IgD-negative memory B cell (primary cell): ENCODE measurements at regions not wholly inside any gene's neighbourhood (a gene's known extent, or its start where the extent isn't known, plus 50 kb on each side); places are given as distances from the start of the nearest gene placed in this dataset.

Source experiments
- H3K27ac Mint-ChIP-seq, 3 donors: one replicate each; pipeline ENCODE4 v1.8.0; 2020 to 2022; ENCODE audit warnings: mild to moderate bottlenecking in 3 of 3, mixed read lengths in 3 of 3, moderate library complexity in 1 of 3
- H3K27me3 Mint-ChIP-seq: one replicate; pipeline ENCODE4 v1.8.0; 2021; ENCODE audit warnings: mixed read lengths
- H3K36me3 Mint-ChIP-seq: one replicate; pipeline ENCODE4 v1.8.0; 2020; ENCODE audit warnings: mild to moderate bottlenecking, mixed read lengths
- H3K4me1 Mint-ChIP-seq, 3 donors: one replicate each; pipeline ENCODE4 v1.8.0; 2020 to 2022; ENCODE audit warnings: mixed read lengths in 3 of 3, mild to moderate bottlenecking in 1 of 3
- H3K4me3 Mint-ChIP-seq, 4 donors: one replicate each; pipeline ENCODE4 v1.8.0; 2020 to 2022; ENCODE audit warnings: mild to moderate bottlenecking in 4 of 4, mixed read lengths in 4 of 4, moderate library complexity in 3 of 4
- H3K9me3 Mint-ChIP-seq, 3 donors: one replicate each; pipeline ENCODE4 v1.8.0; 2020 to 2021; ENCODE audit warnings: mixed read lengths in 3 of 3, mild to moderate bottlenecking in 1 of 3

DNA sequence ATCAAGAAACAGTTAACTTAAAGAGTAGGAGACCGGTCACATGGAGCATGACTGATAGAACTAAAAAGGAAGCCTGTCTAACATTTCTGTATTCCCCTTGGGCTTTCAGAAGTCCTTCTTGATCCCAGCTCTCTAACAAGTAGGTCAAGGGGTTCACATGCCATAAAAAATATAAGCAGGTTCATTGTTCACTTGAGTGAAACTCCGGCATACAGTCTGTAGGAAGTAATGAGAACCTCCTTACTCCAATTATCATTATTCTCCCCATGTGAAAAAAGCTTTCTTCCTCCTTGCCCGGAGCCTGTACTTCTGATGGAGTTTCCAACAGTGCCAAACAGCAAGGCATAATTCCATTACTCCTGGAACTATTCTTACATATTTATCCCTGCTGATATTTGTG is 242.8 kb upstream of the CNTN4 start:
- no peaks in the 10 kb centered on the region for H3K4me1 Mint-ChIP-seq
- no peak overlapping the region for H3K4me3 Mint-ChIP-seq
- no peaks in the 10 kb centered on the region for H3K27me3 Mint-ChIP-seq
- no peak overlapping the region for H3K27ac Mint-ChIP-seq
- no peaks in the 10 kb centered on the region for H3K36me3 Mint-ChIP-seq
- peaks cover 0 to 3% (median 0%) of the 10 kb centered on the region in 3 donors for H3K9me3 Mint-ChIP-seq

DNA sequence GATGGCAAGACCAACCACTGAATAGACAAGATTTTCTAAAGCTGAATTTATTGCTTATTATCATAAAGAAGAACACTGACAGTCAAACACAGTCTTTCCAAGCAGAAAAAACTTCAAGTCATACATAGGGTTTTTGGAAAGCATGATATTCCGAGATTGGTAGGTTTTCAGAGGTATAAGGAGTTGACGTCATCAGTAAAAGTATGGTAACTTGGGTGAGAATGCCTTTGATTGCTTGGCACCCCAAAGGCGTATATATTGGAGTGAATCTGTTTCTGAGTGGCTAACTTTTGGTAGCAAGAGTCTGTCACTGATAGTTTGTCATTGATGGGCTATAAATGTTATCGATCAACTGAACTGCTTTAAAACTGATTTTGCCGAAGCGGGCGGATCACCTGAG is 227.9 kb upstream of the CNTN4 start:
- no peaks in the 10 kb centered on the region for H3K4me1 Mint-ChIP-seq
- H3K9me3 Mint-ChIP-seq = peaks cover 3 to 6% (median 5%) of the 10 kb centered on the region in 3 donors
- no peaks in the 10 kb centered on the region for H3K27me3 Mint-ChIP-seq
- H3K4me3 Mint-ChIP-seq = no peak overlapping the region
- H3K36me3 Mint-ChIP-seq = no peaks in the 10 kb centered on the region
- no peak overlapping the region for H3K27ac Mint-ChIP-seq

DNA sequence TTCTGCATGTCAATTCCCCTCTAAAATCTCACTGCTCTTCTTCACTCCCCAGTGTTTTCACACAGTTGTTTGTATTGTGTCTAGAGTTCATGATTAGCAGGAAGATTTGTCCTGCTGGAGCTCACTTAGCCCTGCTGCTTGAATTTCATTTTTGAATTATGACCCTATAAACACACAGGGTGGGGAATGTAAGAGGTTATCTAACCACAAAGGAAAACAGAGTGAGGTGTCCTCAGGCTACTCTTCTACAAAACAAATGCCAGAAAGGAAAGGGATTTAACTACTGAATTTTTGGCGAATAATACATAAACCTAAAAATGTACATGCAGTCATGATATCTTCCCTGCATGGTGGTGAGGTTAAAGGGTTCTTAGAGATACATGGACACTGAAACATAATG is 215.1 kb upstream of the CNTN4 start:
- Mint-ChIP-seq H3K27me3 (no peaks in the 10 kb centered on the region), H3K36me3 (no peaks in the 10 kb centered on the region), H3K4me1 (peaks cover 0 to 2% (median 0%) of the 10 kb centered on the region in 3 donors), H3K4me3 (no peak overlapping the region), H3K9me3 (peaks cover 2 to 5% (median 4%) of the 10 kb centered on the region in 3 donors), H3K27ac (no peak overlapping the region)

DNA sequence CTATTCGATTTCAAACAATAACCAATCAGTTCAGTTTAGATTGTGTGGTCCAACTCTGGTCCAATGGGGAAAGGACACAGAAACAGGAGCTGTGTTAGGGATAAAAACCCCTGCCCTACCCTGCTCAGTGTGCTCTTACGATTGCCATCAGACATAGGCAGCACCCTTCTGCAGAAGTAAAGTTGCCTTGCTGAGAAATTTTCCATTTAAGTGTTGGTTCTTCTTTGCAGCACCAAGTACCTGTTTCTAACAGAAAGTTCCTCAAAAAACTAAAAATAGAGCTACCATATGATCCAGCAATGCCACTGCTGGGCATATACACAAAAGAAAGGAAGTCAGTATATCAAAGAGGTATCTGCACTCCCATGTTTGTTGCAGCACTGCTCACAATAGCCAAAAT is 206.2 kb upstream of the CNTN4 start:
- Mint-ChIP-seq H3K27ac (no peak overlapping the region), H3K36me3 (peaks cover 3% of the 10 kb centered on the region), H3K4me3 (no peak overlapping the region), H3K9me3 (peaks cover 0 to 6% (median under 1%) of the 10 kb centered on the region in 3 donors), H3K4me1 (no peaks in the 10 kb centered on the region), H3K27me3 (no peaks in the 10 kb centered on the region)

DNA sequence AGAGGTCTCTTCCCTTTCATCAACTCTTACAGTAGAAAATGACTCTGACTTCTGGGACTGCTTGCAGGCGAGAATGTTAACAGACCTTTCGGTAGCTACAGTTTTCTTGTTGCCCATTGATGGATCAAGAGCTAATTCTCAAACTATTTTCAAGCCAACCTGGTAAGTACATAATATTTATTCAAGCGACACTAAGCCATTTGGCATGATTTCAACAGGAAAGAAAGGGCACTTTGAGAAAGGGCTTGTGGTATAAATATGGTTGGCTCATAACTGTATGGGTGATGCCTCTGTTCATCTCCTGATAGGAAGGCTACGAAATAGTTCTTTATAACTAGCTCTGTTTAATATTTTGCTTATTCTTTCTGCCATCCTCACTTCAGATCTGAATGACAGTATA is 196.2 kb upstream of the CNTN4 start:
- Mint-ChIP-seq H3K9me3 (peaks cover 0 to 4% (median 2%) of the 10 kb centered on the region in 3 donors), H3K27me3 (no peaks in the 10 kb centered on the region), H3K4me3 (no peak overlapping the region), H3K27ac (no peak overlapping the region), H3K36me3 (no peaks in the 10 kb centered on the region), H3K4me1 (no peaks in the 10 kb centered on the region)

DNA sequence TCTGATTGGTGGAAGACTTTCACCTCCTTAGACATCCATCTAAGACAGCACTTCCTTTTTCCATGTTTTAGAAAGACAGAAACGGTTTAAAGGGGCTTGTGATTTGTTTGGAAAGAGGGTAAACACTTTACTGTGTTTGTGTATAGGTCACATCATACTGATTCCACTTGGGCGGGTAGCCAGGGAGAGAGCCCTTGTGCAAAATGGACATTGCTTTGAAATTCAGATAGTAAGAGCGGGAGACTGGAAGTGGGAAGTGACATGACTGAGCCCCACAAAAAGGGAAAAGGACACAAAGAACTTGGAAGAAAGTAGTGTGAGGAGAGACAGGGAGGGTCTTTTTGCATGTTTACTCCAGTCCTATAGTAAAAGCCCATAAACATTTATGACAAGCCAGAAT is 195.6 kb upstream of the CNTN4 start:
- Mint-ChIP-seq H3K27ac (no peak overlapping the region), H3K27me3 (no peaks in the 10 kb centered on the region), H3K4me1 (no peaks in the 10 kb centered on the region), H3K4me3 (no peak overlapping the region), H3K36me3 (no peaks in the 10 kb centered on the region), H3K9me3 (peaks cover 0 to 4% (median 2%) of the 10 kb centered on the region in 3 donors)

DNA sequence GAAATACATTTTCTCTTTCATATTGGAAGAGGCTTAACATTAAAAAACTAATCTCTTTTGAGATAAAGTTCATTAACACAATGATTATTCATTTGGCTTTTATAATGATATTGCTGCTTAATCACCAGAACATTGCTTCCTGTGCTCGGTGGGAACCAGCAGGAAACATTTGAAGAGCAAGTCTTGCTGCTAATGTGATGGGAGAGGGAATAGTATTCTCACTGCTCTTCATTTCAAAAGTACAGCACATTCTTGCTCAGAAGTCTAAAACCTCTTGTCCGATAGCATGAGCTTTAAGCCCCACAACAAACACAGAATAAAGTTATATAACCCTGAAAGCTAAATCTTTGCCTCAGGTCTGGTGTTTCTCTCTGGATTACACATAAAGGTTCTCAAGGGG is 190.8 kb upstream of the CNTN4 start:
- Mint-ChIP-seq H3K36me3 (no peaks in the 10 kb centered on the region), H3K4me1 (no peaks in the 10 kb centered on the region), H3K9me3 (peaks cover 0 to 7% (median 2%) of the 10 kb centered on the region in 3 donors), H3K4me3 (no peak overlapping the region), H3K27me3 (no peaks in the 10 kb centered on the region), H3K27ac (no peak overlapping the region)

DNA sequence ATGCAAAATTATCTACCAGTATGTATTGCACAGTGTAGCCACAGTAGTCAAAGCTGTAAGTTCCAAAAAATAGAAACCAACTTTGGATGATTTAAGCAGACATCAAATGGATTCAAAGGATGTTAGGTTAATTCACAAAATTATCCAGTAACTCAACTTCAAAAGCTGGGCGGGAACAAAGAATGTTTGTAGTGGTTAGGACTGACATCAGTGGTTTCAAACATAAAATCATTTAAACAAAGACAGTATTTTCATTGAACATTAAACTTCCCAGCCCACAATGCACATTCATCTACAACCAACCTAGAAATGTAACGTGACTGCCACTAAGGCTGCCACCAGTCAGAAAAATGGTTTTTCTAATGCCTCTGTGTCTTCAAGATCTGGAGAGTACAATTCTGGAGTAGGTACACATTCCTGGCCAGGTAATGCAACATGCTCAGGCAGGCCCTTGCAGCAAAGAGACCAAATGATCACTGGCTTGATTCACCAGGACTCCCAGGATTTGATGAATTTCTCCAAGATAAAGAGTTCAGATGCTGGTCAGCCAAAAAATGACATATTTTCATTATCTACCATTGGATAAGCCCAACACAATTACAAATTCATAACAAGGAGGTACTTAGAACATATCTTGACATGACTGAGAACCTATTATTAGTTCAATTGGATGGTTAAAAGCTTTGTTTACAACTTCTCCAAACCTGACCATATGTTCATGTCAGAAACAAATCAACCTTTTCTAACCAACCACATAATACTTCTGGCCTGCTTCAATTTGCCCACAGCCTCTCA is 189.8 kb upstream of the CNTN4 start:
- Mint-ChIP-seq H3K27me3 (no peaks in the 10 kb centered on the region), H3K27ac (no peak overlapping the region), H3K4me3 (no peak overlapping the region), H3K9me3 (peaks cover 0 to 3% (median 2%) of the 10 kb centered on the region in 3 donors), H3K36me3 (no peaks in the 10 kb centered on the region), H3K4me1 (no peaks in the 10 kb centered on the region)

DNA sequence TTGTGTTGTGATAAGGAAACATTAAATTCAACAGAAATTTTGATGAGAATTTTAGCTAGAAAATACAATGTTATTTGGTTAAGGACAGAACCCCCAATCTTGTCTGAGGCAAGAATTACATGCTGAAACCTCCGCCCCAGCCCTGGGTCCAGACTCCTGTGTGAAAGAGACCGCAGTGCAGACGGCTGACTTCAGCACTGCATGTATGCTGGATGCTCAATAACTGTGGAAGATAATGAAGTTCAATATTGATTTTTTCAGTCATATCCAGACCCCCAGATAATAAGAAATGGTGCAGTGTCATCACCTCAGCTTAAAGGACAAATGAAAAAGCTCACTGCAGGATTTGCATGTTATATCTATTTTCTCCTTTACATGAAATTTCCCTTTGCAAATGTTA is 188.3 kb upstream of the CNTN4 start:
- peaks cover 0 to 3% (median 3%) of the 10 kb centered on the region in 3 donors for H3K9me3 Mint-ChIP-seq
- no peak overlapping the region for H3K27ac Mint-ChIP-seq
- no peaks in the 10 kb centered on the region for H3K4me1 Mint-ChIP-seq
- no peak overlapping the region for H3K4me3 Mint-ChIP-seq
- no peaks in the 10 kb centered on the region for H3K27me3 Mint-ChIP-seq
- no peaks in the 10 kb centered on the region for H3K36me3 Mint-ChIP-seq

DNA sequence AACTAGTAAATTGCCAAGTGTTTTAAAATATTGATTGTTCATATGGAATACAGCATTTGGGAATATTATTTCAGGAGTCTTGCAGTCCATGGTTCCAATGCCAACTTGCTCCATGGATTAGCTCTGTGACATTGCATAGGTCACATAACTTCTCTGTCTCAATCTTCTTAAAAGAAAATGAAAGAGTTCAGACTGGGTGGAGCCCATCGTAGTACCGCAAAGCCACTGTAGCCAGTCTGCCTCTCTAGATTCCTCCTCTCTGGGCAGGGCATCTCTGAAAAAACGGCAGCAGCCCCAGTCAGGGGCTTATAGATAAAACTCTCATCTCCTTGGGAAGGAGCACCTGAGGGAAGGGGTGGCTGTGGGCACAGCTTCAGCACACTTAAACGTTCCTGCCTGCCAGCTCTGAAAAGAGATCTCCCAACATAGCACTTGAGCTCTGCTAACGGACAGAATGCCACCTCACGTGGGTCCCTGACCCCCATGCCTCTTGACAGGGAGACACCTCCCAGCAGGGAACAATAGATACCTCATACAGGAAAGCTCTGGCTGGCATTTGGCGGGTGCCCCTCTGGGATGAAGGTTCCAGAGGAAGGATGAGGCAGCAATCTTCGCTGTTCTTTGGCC is 168.8 kb upstream of the CNTN4 start:
- H3K27ac Mint-ChIP-seq = no peak overlapping the region
- H3K27me3 Mint-ChIP-seq = no peaks in the 10 kb centered on the region
- peaks cover 3 to 8% (median 5%) of the 10 kb centered on the region in 3 donors for H3K9me3 Mint-ChIP-seq
- no peak overlapping the region for H3K4me3 Mint-ChIP-seq
- H3K36me3 Mint-ChIP-seq = no peaks in the 10 kb centered on the region
- no peaks in the 10 kb centered on the region for H3K4me1 Mint-ChIP-seq

DNA sequence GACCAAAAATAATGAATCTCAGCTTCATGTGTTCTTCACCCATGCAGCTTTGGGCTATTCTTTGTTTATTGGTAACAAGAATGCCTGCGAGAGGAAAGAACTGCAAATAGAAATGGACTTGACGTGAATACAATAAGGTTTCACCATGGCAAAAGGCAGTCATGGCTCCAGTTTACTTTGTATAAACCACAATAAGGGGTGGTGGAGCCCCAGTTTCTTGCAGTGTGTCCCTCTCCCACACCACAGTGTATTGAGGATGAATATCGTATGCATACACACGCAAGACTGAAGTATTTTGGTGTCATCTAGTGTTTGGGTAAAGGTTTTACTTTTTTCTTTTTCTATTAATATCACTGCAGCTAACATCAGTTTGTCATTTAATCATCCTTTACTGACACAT is 159.7 kb upstream of the CNTN4 start:
- H3K9me3 Mint-ChIP-seq = peaks cover under 1 to 7% (median 2%) of the 10 kb centered on the region in 3 donors
- H3K27ac Mint-ChIP-seq = no peak overlapping the region
- no peak overlapping the region for H3K4me3 Mint-ChIP-seq
- H3K36me3 Mint-ChIP-seq = no peaks in the 10 kb centered on the region
- H3K27me3 Mint-ChIP-seq = no peaks in the 10 kb centered on the region
- H3K4me1 Mint-ChIP-seq = no peaks in the 10 kb centered on the region

DNA sequence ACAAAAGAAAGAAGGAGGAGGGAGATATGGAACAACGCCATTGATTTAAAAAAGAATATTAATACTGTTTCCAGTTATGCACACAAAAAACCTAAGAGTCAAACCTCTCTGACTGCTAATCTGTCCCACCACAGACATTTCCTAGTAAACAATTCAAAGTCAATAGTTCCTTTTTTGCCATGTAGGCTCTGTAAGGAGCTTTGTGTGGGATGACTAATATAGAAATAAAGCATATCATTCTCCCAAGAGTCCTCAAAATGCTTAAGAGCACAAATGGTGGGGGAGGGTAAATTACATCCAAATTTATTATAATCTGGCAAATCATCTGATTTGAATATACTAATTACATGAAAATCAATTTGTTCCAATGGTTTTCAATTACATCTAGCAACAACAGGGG is 155.9 kb upstream of the CNTN4 start:
- no peak overlapping the region for H3K27ac Mint-ChIP-seq
- no peaks in the 10 kb centered on the region for H3K36me3 Mint-ChIP-seq
- H3K9me3 Mint-ChIP-seq = peaks cover 0 to 5% (median under 1%) of the 10 kb centered on the region in 3 donors
- H3K27me3 Mint-ChIP-seq = no peaks in the 10 kb centered on the region
- H3K4me3 Mint-ChIP-seq = no peak overlapping the region
- H3K4me1 Mint-ChIP-seq = no peaks in the 10 kb centered on the region

DNA sequence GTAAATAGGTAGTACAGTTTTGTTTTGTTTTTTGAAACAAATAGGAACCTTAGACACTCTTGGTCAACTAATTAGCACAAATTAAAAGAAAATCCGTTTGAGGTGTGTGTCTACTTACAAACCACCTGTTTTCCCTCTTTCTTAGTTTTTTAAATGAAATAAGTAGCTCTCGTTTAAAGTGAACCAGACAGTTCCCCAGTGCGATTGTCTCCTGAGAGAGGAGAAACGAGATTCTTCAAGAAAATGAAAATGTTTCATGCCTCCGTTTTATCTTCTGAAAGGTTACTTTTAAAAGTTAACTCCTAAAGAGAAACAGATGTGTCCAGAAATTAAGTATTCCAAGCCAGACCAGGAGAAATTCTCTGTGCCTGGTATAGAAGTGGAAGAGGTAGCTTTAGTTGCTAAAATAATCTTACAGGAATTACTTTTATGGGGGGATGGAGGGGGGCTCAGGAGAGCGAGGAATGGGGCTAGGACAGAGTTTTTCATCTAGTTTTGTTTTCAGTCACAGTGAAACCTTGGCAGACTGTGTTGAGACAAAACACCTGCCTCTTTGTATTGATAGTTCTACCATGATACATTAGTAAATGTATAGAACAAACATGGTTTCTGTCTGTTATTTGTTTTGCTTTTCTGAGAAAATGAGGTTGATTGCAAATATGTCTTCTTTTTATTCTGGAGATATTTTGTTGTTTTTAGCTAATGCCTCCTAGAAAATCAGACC is 155.1 kb upstream of the CNTN4 start:
- Mint-ChIP-seq H3K36me3 (no peaks in the 10 kb centered on the region), H3K4me3 (no peak overlapping the region), H3K27ac (no peak overlapping the region), H3K9me3 (peaks cover 0 to 4% (median 0%) of the 10 kb centered on the region in 3 donors), H3K27me3 (no peaks in the 10 kb centered on the region), H3K4me1 (no peaks in the 10 kb centered on the region)

DNA sequence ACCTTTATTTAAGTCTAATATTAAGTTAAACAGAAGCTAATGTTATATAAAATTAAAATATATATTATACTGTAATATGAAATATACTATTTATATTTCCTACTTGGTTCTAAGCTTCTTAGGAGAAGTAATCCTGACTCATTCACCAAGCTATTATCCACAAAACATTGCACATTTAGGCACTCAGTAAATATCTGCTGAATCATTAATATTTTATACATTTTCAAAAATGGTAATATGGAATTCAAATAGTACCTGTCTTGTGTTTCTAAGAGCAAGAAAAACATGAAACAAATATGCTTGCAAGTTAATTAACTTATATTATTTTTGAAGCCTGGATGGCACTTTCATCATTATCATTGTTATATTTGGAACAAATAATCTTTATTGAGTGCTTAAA is 153.0 kb upstream of the CNTN4 start:
- H3K27ac Mint-ChIP-seq = no peak overlapping the region
- no peaks in the 10 kb centered on the region for H3K4me1 Mint-ChIP-seq
- H3K36me3 Mint-ChIP-seq = no peaks in the 10 kb centered on the region
- H3K27me3 Mint-ChIP-seq = no peaks in the 10 kb centered on the region
- peaks cover 0 to 6% (median 0%) of the 10 kb centered on the region in 3 donors for H3K9me3 Mint-ChIP-seq
- H3K4me3 Mint-ChIP-seq = no peak overlapping the region

DNA sequence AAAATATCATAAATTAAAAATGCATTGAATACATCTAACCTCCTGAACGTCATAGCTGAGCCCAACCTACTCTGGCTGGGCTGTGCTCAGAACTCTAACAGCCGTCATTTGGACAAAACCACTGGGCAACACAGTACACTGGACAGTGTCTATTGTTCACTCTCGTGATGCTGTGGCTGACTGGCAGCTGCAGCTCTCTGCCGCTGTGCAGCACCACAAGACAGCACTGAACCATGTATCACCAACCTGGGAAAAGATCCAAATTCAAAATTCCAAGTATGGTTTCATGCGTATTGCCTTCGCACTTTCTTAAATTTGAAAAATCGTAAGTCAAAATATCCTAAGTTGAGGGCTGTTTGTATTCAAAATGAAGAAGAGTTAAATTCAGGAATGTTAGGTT is 145.1 kb upstream of the CNTN4 start:
- no peaks in the 10 kb centered on the region for H3K36me3 Mint-ChIP-seq

More for the DNA sequence above, 145.1 kb upstream of the CNTN4 start:
- no peaks in the 10 kb centered on the region for H3K27me3 Mint-ChIP-seq
- no peak overlapping the region for H3K27ac Mint-ChIP-seq
- H3K4me1 Mint-ChIP-seq = no peaks in the 10 kb centered on the region
- peaks cover under 1 to 3% (median 2%) of the 10 kb centered on the region in 3 donors for H3K9me3 Mint-ChIP-seq
- H3K4me3 Mint-ChIP-seq = no peak overlapping the region
